HuH-7 (cell line): ENCODE measurements at regions not wholly inside any gene's neighbourhood (a gene's known extent, or its start where the extent isn't known, plus 50 kb on each side); places are given as distances from the start of the nearest gene placed in this dataset.

Experiments
- DNase-seq: peaks from one replicate; pipeline ENCODE4 v3.0.0; 2011; ENCODE audit warnings: low spot score

DNA sequence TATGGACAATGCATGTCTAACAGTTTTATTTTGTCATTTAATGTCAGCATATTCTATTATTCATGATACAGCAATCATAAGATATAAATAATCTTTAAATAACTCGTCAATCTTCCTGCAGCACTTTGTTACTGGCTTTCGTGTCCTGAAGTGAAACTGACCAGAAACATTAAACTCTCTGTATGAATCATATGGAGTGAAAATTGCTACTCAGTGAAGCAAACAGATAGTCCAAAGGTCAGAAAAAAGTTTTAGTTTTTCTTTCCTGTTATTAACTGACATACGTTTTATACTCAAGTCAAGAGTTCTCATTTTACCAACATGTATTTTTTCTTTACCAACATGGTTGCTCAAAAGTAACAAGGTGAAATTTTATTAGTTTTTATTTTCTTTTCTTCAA lies 106.8 kb upstream of the GALNT5 start:
- no peak for DNase-seq

GRCh38 chr2:157152362-157152761 lies 105.1 kb upstream of the GALNT5 start:
- DNase-seq: peak; percentile 7

- DNase-seq: no peak
Measured at GRCh38 chr2:157155992-157156391, 101.5 kb upstream of the GALNT5 start.

DNA sequence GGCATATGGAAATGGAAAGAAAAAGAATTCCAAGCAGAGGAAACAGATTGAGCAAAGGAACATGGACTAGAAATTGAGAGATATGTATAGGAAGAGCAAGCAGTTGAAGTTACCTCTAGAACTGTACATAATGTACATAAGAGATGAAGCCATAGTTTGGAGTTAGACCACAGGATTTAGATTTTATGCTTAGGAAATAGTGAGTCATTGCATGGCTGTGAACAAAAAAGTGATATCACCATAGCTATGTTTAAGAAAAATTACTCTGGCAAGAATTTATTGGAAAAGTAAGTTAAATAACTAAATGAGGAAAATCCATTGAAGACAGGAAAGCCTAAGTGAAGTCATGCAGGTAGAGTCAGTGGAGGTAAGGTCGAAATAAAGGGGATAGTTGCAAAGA lies 99.4 kb upstream of the GALNT5 start:
- no peak for DNase-seq

- no peak for DNase-seq
Measured at GRCh38 chr2:157159221-157159934, 98.1 kb upstream of the GALNT5 start.

DNA sequence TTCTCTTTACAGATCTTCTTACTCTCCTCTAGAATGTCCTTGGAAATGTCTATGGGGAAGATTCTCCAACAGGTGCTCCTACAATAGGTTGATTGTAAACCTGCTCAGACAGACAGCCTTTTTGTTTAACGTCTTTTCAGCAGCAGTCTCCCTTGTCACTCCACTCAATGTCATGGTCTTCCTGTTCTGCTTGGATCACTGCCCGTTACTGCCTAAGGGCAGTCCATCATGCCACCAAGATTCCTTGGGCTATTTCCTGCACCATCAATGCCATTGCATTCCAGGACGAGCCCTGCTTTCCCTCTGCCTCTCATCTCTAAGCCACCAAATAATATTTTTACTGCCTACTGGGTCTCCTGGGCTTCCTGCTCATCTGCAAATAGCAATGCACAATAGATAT lies 97.4 kb upstream of the GALNT5 start:
- no peak for DNase-seq

DNA sequence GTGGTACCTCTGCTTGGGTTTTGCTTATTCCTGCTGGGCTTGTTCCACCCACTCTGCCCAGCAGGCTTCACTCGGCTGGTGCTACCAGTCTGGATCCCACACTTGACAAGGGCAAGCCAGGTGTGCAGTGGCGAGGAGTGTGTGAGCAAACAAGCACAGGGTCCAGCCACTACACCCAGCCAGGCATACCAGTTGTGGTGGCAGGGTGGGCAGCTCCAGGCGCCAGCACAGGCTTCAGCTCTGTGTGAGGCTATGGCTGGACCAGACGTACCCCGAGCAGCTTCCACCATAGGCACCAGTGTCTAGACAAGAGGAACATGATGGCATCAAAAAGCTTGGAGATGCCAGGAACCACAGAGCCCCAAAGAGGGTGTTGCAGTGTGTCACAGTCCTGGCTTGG lies 93.1 kb upstream of the GALNT5 start:
- no peak for DNase-seq

DNA sequence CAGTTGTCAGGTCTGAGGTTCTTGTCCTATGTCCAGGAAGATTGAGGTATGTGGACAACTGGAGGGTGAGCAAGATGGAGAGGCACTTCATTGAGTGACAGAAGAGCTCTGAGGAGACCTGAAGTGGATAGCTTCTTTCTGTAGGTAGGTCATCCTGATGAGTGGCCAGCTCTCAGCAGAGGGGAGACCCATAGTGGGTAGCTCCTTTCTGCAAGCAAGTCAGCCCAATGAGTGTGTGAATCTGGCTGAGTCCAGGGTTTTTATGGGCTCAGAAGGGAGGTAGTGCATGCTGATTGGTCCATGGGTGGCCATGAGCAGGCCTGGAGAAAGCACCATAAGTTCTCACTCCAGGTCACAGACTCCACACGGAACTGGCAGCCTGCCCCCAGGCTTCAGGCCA lies 92.6 kb upstream of the GALNT5 start:
- DNase-seq: no peak

DNA sequence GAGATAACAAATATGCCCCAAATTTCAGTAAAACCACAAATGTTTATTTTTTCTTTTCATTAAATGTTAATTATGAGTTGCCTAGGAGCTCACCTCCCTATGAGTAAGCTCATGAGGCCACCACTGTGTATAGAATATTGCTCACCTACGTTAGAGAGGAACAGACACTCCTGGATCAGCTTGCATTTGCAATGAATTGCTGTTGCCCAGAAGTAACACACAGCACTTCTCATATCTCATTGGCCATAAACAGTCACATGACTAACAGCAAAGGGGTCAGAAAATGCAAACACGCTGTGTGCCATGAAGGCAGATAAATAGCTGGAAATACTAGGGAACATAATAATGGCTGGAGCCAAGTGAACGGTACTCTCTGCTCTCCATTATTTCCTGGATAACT lies 89.0 kb upstream of the GALNT5 start:
- DNase-seq: no peak

- no peak for DNase-seq
Measured at GRCh38 chr2:157169889-157170288, 87.6 kb upstream of the GALNT5 start.

GRCh38 chr2:157170299-157170698 lies 87.2 kb upstream of the GALNT5 start:
- DNase-seq: no peak

- no peak for DNase-seq
Measured at GRCh38 chr2:157172239-157172638, 85.3 kb upstream of the GALNT5 start.

DNA sequence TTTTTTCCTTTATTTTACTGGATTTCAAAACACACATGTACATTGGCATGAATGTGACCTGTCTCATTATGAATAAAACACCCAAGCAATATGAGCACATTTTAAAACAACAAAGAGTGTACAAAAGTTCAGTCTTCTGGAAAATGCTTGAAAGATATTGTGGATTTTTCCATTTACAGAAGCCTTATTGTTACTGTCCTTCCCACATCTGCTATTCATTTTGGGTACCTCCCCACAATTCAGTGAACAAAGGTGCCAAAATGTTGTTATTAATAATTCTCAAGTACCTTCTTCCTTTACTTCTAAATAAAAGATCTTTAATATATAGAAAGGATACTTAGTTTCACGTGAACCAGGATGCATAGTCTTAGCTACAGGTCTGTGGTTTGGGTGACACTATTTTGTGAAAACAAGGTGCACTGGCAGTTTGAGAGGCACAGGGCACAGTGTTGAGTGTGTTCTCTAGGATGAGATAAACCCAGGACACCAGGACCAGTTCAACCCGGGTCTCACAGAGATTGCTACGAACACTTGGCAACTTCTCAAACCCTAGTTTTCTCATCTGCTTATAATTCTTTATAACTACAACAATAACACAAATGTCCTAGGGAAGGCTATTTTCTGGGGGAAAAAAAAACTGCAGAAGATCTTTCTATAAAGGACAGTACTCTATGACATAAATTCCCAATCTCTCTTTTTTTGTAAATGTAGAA lies 84.5 kb upstream of the GALNT5 start:
- no peak for DNase-seq

GRCh38 chr2:157173740-157174184 lies 83.7 kb upstream of the GALNT5 start:
- no peak for DNase-seq

GRCh38 chr2:157174321-157174720 lies 83.2 kb upstream of the GALNT5 start:
- DNase-seq: no peak

DNA sequence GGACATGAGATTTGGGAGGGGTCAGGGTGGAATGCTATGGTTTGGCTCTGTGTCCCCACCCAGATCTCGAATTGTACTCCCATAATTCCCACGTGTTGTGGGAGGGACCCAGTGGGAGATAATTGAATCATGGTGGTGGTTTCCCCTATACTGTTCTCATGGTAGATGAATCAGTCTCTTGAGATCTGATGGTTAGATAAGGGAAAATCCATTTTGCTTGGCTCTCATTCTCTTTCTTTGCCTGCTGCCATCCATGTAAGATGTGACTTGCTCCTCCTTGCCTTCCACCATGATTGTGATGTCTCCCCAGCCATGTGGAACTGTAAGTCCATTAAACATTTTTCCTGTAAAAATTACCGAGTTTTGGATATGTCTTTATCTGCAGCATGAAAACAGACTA lies 80.9 kb upstream of the GALNT5 start:
- no peak for DNase-seq

GRCh38 chr2:157178874-157179273 lies 78.6 kb upstream of the GALNT5 start:
- DNase-seq: no peak

- DNase-seq: no peak
Measured at GRCh38 chr2:157179324-157180105, 78.0 kb upstream of the GALNT5 start.

- no peak for DNase-seq
Measured at GRCh38 chr2:157180359-157180758, 77.1 kb upstream of the GALNT5 start.

DNA sequence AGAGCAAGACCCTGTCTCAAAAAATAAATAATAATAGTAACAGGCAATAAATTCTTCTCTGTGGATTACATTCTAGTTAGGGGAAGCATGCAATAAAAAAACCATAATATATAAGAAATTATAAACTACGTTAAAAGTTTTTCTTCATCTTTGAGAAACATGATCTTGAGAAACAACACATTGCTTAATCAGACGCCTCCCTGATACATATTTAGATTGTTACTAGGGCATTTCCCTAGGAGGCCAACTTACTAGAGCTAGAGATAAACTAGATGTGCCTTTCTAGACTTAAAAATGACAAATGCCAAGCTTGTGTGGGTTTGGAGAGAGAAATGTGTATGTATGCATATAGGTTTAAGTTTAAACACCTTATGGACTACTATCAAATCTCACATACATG lies 76.3 kb upstream of the GALNT5 start:
- DNase-seq: no peak

DNA sequence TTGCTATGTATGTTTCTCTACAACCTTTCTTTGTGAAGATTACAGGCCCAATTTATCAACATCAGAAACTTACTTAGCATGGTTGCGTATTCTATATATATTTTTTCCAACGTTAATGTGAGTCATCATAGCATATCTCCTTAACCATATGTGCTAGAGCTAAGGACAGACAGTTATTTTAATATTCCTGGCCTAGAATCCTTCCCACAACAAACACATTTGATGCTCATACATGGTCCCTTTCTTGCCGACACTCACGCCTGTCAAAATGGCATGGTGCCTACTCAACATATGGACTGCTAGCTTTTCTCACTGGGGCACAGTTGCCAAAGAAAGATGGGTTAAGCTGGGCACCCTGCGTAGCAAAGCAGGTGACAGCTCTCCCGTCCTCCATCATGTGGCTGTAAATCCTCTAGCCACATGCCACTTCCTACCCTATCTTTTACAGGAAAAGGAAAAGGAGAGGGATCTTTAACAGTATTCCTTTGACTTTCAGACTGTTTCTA lies 75.2 kb upstream of the GALNT5 start:
- DNase-seq: no peak

DNA sequence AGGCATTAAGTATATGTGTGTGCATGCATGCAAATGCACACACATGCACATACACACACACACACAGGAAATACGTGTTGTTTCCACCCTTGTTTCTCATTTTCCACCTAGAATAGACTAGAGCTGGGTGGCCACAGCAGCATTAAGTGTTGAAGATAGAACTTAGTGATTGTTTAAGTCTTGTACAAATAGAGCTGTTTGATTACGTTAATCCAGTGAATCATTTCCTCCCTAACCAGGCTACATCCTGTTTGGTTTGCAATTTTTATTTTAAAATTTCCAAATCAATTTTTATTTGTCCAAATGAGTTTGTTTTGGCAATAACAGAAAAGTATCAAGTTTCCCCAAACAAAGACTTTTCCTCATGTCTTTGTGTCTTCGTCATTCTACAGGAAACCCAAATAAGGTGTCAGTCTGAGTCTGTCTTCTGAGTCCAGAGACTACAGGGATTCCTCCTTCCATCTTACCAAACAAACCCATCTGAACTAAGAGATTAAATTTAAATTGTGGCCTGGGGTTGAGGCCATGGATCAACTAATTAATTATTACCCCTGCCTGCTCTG lies 74.6 kb upstream of the GALNT5 start:
- DNase-seq: no peak
